ENCODE measurements at regions not wholly inside any gene's neighbourhood (a gene's known extent, or its start where the extent isn't known, plus 50 kb on each side); places are given as distances from the start of the nearest gene placed in this dataset.

DNA sequence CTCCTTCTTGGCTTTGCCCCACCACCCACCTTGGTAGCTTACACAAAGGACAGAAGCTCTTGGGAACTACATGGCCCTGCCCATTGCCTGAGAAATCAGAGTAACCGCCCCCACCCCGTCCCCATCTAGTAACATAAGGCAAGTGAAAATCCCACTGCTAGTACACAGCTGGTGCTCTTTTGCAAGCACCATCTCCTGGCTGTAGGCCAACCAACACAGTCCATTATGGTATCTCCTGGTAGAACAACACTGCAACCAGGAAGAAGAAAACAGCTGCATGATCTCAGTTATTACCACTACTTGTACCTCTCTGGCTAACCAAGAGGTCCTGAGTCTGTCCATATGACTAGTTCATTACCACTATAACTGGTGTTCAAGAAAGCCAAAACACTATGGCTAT, 841.1 kb upstream of the MANEA start:
- no peaks in the 10 kb centered on the region for H3K9me3 ChIP-seq (ENCODE audit: low read depth)
- H3K27ac ChIP-seq: no peak overlapping the region
- TF ChIP-seq EZH2 (IDR thresholded peaks at IDR 0.05; ENCODE audit: borderline replicate concordance) (no peak), EZH2phosphoT487 (IDR thresholded peaks at IDR 0.05; ENCODE audit: low read depth, severe bottlenecking, unreplicated experiment) (no peak), CTCF (IDR thresholded peaks at IDR 0.05; ENCODE audit: poor library complexity) (no peak)
- no peaks in the 10 kb centered on the region for H3K79me2 ChIP-seq
- H3K9me2 ChIP-seq (replicated peaks; ENCODE audit: insufficient read depth): no peaks in the 10 kb centered on the region
- H3K4me1 ChIP-seq (ENCODE audit: insufficient read depth): no peaks in the 10 kb centered on the region
- no peak overlapping the region for H3K4me2 ChIP-seq
- H3K27me3 ChIP-seq: no peaks in the 10 kb centered on the region
- H2AFZ ChIP-seq: no peak overlapping the region
- no peaks in the 10 kb centered on the region for H4K20me1 ChIP-seq (ENCODE audit: insufficient read depth, poor library complexity, severe bottlenecking)
- 100% methylated on average over 2 of the region's 2 CpGs for WGBS (ENCODE audit: low lambda C conversion rate, missing lambda C conversion rate)
- H3K4me3 ChIP-seq: no peak overlapping the region
- no peaks in the 10 kb centered on the region for H3K36me3 ChIP-seq (replicated peaks; ENCODE audit: insufficient read depth, low read depth)
- no peak for DNase-seq (ENCODE audit: low spot score)

- Histone ChIP-seq H3K4me2 (no peak overlapping the region), H3K4me1 (ENCODE audit: insufficient read depth) (no peaks in the 10 kb centered on the region), H3K4me3 (no peak overlapping the region), H3K36me3 (replicated peaks; ENCODE audit: insufficient read depth, low read depth) (no peaks in the 10 kb centered on the region), H2AFZ (no peak overlapping the region), H3K79me2 (no peaks in the 10 kb centered on the region), H3K9me3 (ENCODE audit: low read depth) (no peaks in the 10 kb centered on the region), H3K9me2 (replicated peaks; ENCODE audit: insufficient read depth) (no peaks in the 10 kb centered on the region), H4K20me1 (ENCODE audit: insufficient read depth, poor library complexity, severe bottlenecking) (no peaks in the 10 kb centered on the region), H3K27me3 (no peaks in the 10 kb centered on the region), H3K27ac (no peak overlapping the region)
- WGBS (ENCODE audit: low lambda C conversion rate, missing lambda C conversion rate): 89% methylated on average over 7 of the region's 7 CpGs
- no peak for DNase-seq (ENCODE audit: low spot score)
- no peak for TF ChIP-seq EZH2 (IDR thresholded peaks at IDR 0.05; ENCODE audit: borderline replicate concordance)
- no peak for TF ChIP-seq EZH2phosphoT487 (IDR thresholded peaks at IDR 0.05; ENCODE audit: low read depth, severe bottlenecking, unreplicated experiment)
- TF ChIP-seq CTCF (IDR thresholded peaks at IDR 0.05; ENCODE audit: poor library complexity): no peak
Measured at GRCh38 chr6:94735270-94735669, 842.1 kb upstream of the MANEA start.

DNA sequence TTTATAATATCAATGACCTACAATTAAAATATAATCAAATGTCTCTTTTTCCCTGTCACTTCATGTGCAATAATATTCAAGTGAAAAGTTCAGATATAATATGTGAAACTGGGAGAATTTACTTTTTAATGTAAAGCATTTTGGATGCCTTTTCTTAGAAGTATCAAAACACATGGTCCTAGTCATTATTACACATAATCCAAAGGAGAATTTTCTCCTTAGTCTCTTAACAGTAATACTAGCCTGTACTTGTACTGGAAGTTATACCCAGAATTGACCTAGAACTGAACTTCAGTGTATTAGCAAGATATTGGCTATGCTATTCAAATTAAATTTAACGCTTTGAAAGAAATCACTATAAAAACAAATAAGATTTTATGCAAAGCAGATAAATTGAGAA, 842.6 kb upstream of the MANEA start:
- Histone ChIP-seq H3K36me3 (replicated peaks; ENCODE audit: insufficient read depth, low read depth) (no peaks in the 10 kb centered on the region), H3K4me1 (ENCODE audit: insufficient read depth) (no peaks in the 10 kb centered on the region), H3K27ac (no peak overlapping the region), H3K27me3 (no peaks in the 10 kb centered on the region), H3K4me3 (no peak overlapping the region), H3K9me2 (replicated peaks; ENCODE audit: insufficient read depth) (no peaks in the 10 kb centered on the region), H2AFZ (no peak overlapping the region), H3K9me3 (ENCODE audit: low read depth) (no peaks in the 10 kb centered on the region), H4K20me1 (ENCODE audit: insufficient read depth, poor library complexity, severe bottlenecking) (no peaks in the 10 kb centered on the region), H3K79me2 (no peaks in the 10 kb centered on the region), H3K4me2 (no peak overlapping the region)
- DNase-seq (ENCODE audit: low spot score): no peak
- 97% methylated on average over 1 of the region's 1 CpG for WGBS (ENCODE audit: low lambda C conversion rate, missing lambda C conversion rate)
- no peak for TF ChIP-seq CTCF (IDR thresholded peaks at IDR 0.05; ENCODE audit: poor library complexity)
- no peak for TF ChIP-seq EZH2 (IDR thresholded peaks at IDR 0.05; ENCODE audit: borderline replicate concordance)
- TF ChIP-seq EZH2phosphoT487 (IDR thresholded peaks at IDR 0.05; ENCODE audit: low read depth, severe bottlenecking, unreplicated experiment): no peak

GRCh38 chr6:94733066-94733465, 844.3 kb upstream of the MANEA start:
- Histone ChIP-seq H3K9me2 (replicated peaks; ENCODE audit: insufficient read depth) (no peaks in the 10 kb centered on the region), H4K20me1 (ENCODE audit: insufficient read depth, poor library complexity, severe bottlenecking) (no peaks in the 10 kb centered on the region), H3K4me3 (no peak overlapping the region), H3K36me3 (replicated peaks; ENCODE audit: insufficient read depth, low read depth) (no peaks in the 10 kb centered on the region), H3K79me2 (no peaks in the 10 kb centered on the region), H3K4me2 (no peak overlapping the region), H3K4me1 (ENCODE audit: insufficient read depth) (no peaks in the 10 kb centered on the region), H2AFZ (no peak overlapping the region), H3K27me3 (no peaks in the 10 kb centered on the region), H3K27ac (no peak overlapping the region), H3K9me3 (ENCODE audit: low read depth) (no peaks in the 10 kb centered on the region)
- TF ChIP-seq CTCF (IDR thresholded peaks at IDR 0.05; ENCODE audit: poor library complexity): no peak
- no peak for TF ChIP-seq EZH2phosphoT487 (IDR thresholded peaks at IDR 0.05; ENCODE audit: low read depth, severe bottlenecking, unreplicated experiment)
- no peak for TF ChIP-seq EZH2 (IDR thresholded peaks at IDR 0.05; ENCODE audit: borderline replicate concordance)
- no peak for DNase-seq (ENCODE audit: low spot score)
- WGBS (ENCODE audit: low lambda C conversion rate, missing lambda C conversion rate): 82% methylated on average over 7 of the region's 7 CpGs
